Activated naive CD4-positive, alpha-beta T cell treated with anti-CD3 and anti-CD28 coated beads for 36 hours (primary cell): ENCODE measurements at regions not wholly inside any gene's neighbourhood (a gene's known extent, or its start where the extent isn't known, plus 50 kb on each side); places are given as distances from the start of the nearest gene placed in this dataset.

Source experiments
- CTCF ChIA-PET: fragments of 350-600 bp; sonication (Branson Sonifier 250); formaldehyde crosslinking; loops from one replicate; lab custom pipeline; 2021; ENCODE audit warnings: antibody characterized with exemption; lab: Charles Lee
- DNase-seq: peaks from one replicate; pipeline ENCODE4 v3.0.0-alpha.2; 2020
- H3K27ac Mint-ChIP-seq: one replicate; pipeline ENCODE4 v1.8.0; 2021; ENCODE audit warnings: mild to moderate bottlenecking, mixed read lengths
- H3K27me3 Mint-ChIP-seq: one replicate; pipeline ENCODE4 v1.8.0; 2021; ENCODE audit warnings: low read depth, mixed read lengths
- H3K36me3 Mint-ChIP-seq: one replicate; pipeline ENCODE4 v1.8.0; 2021; ENCODE audit warnings: low read depth, mixed read lengths
- H3K4me1 Mint-ChIP-seq: one replicate; pipeline ENCODE4 v1.8.0; 2021; ENCODE audit warnings: low read depth, mixed read lengths
- H3K4me3 Mint-ChIP-seq: one replicate; pipeline ENCODE4 v1.8.0; 2021; ENCODE audit warnings: mild to moderate bottlenecking, moderate library complexity, mixed read lengths
- H3K9me3 Mint-ChIP-seq: one replicate; pipeline ENCODE4 v1.8.0; 2021; ENCODE audit warnings: mixed read lengths
- intact Hi-C: fragments of 100-400 bp; cut with micrococcal nuclease; formaldehyde crosslinking; loops from one replicate; pipeline ENCODE4 v1.15.1; 2023

GRCh38 chr11:116661056-116661455 lies 111.7 kb downstream of the BUD13 start:
- CTCF ChIA-PET, result no interaction called here
- H3K27ac Mint-ChIP-seq, result no peak overlapping the region
- DNase-seq, result no peak
- peaks cover 16% of the 10 kb centered on the region for H3K9me3 Mint-ChIP-seq
- no peak overlapping the region for H3K4me3 Mint-ChIP-seq
- H3K27me3 Mint-ChIP-seq, result peaks cover 20% of the 10 kb centered on the region
- intact Hi-C loops, result no loop called here
- no peaks in the 10 kb centered on the region for H3K4me1 Mint-ChIP-seq
- H3K36me3 Mint-ChIP-seq, result peaks cover 1% of the 10 kb centered on the region

- intact Hi-C loops, result no loop called here
- H3K9me3 Mint-ChIP-seq, result peaks cover 10% of the 10 kb centered on the region
- no peak overlapping the region for H3K27ac Mint-ChIP-seq
- DNase-seq, result no peak
- H3K36me3 Mint-ChIP-seq, result no peaks in the 10 kb centered on the region
- peaks cover 18% of the 10 kb centered on the region for H3K27me3 Mint-ChIP-seq
- no peaks in the 10 kb centered on the region for H3K4me1 Mint-ChIP-seq
- CTCF ChIA-PET, result no interaction called here
- no peak overlapping the region for H3K4me3 Mint-ChIP-seq
These were observed 112.8 kb downstream of the BUD13 start for GRCh38 chr11:116660011-116660410.

GRCh38 chr11:116658876-116659535 lies 113.8 kb downstream of the BUD13 start:
- CTCF ChIA-PET, result no interaction called here
- Mint-ChIP-seq H3K27ac (no peak overlapping the region), H3K9me3 (peaks cover 8% of the 10 kb centered on the region), H3K4me3 (no peak overlapping the region), H3K4me1 (no peaks in the 10 kb centered on the region), H3K27me3 (peaks cover 18% of the 10 kb centered on the region), H3K36me3 (no peaks in the 10 kb centered on the region)
- DNase-seq, result no peak
- intact Hi-C loops, result no loop called here

- no peak overlapping the region for H3K4me3 Mint-ChIP-seq
- DNase-seq, result no peak
- H3K36me3 Mint-ChIP-seq, result no peaks in the 10 kb centered on the region
- CTCF ChIA-PET, result no interaction called here
- H3K9me3 Mint-ChIP-seq, result peaks cover 7% of the 10 kb centered on the region
- peaks cover 18% of the 10 kb centered on the region for H3K27me3 Mint-ChIP-seq
- no peaks in the 10 kb centered on the region for H3K4me1 Mint-ChIP-seq
- H3K27ac Mint-ChIP-seq, result no peak overlapping the region
- intact Hi-C loops, result no loop called here
These were observed 114.7 kb downstream of the BUD13 start for GRCh38 chr11:116657842-116658825.

GRCh38 chr11:116656011-116656410 lies 116.8 kb downstream of the BUD13 start:
- Mint-ChIP-seq H3K27ac (no peak overlapping the region), H3K4me1 (no peaks in the 10 kb centered on the region), H3K36me3 (no peaks in the 10 kb centered on the region), H3K27me3 (peaks cover 14% of the 10 kb centered on the region), H3K9me3 (peaks cover 7% of the 10 kb centered on the region), H3K4me3 (no peak overlapping the region)
- intact Hi-C loops, result no loop called here
- CTCF ChIA-PET, result no interaction called here
- no peak for DNase-seq

GRCh38 chr11:116654526-116654925 lies 118.3 kb downstream of the BUD13 start:
- Mint-ChIP-seq H3K4me3 (no peak overlapping the region), H3K27me3 (peaks cover 5% of the 10 kb centered on the region), H3K36me3 (no peaks in the 10 kb centered on the region), H3K27ac (no peak overlapping the region), H3K9me3 (peaks cover 7% of the 10 kb centered on the region), H3K4me1 (no peaks in the 10 kb centered on the region)
- CTCF ChIA-PET, result interaction anchor here (0.6 kb wide), 1 partner anchor 742 kb away, joined by 3 read pairs; no protein-coding TSS in a partner anchor
- intact Hi-C loops, result no loop called here
- no peak for DNase-seq

GRCh38 chr11:116653206-116653605 lies 119.6 kb downstream of the BUD13 start:
- Mint-ChIP-seq H3K4me1 (no peaks in the 10 kb centered on the region), H3K27me3 (no peaks in the 10 kb centered on the region), H3K27ac (no peak overlapping the region), H3K4me3 (no peak overlapping the region), H3K36me3 (no peaks in the 10 kb centered on the region), H3K9me3 (peaks cover 7% of the 10 kb centered on the region)
- no peak for DNase-seq
- intact Hi-C loops, result no loop called here
- CTCF ChIA-PET, result interaction anchor here (0.6 to 1.1 kb wide), 2 partner anchors 14 to 277 kb away, joined by 3 read pairs; no protein-coding TSS in a partner anchor

GRCh38 chr11:116651737-116652237 lies 121.0 kb downstream of the BUD13 start:
- Mint-ChIP-seq H3K27ac (no peak overlapping the region), H3K27me3 (no peaks in the 10 kb centered on the region), H3K4me1 (no peaks in the 10 kb centered on the region), H3K36me3 (no peaks in the 10 kb centered on the region), H3K9me3 (peaks cover 7% of the 10 kb centered on the region), H3K4me3 (no peak overlapping the region)
- intact Hi-C loops, result no loop called here
- CTCF ChIA-PET, result no interaction called here
- DNase-seq, result no peak

GRCh38 chr11:116651098-116651736 lies 121.6 kb downstream of the BUD13 start:
- intact Hi-C loops, result no loop called here
- Mint-ChIP-seq H3K4me1 (no peaks in the 10 kb centered on the region), H3K27ac (no peak overlapping the region), H3K4me3 (no peak overlapping the region), H3K27me3 (no peaks in the 10 kb centered on the region), H3K9me3 (peaks cover 7% of the 10 kb centered on the region), H3K36me3 (no peaks in the 10 kb centered on the region)
- CTCF ChIA-PET, result no interaction called here
- DNase-seq, result no peak

- intact Hi-C loops, result no loop called here
- CTCF ChIA-PET, result no interaction called here
These were observed 122.7 kb downstream of the BUD13 start for GRCh38 chr11:116650052-116650451.

GRCh38 chr11:116649268-116649667 lies 123.5 kb downstream of the BUD13 start:
- CTCF ChIA-PET, result no interaction called here
- Mint-ChIP-seq H3K27ac (no peak overlapping the region), H3K27me3 (no peaks in the 10 kb centered on the region), H3K4me1 (no peaks in the 10 kb centered on the region), H3K9me3 (no peaks in the 10 kb centered on the region), H3K4me3 (no peak overlapping the region), H3K36me3 (no peaks in the 10 kb centered on the region)
- intact Hi-C loops, result no loop called here
- no peak for DNase-seq

More at GRCh38 chr11:116650052-116650451, 122.7 kb downstream of the BUD13 start:
- Mint-ChIP-seq H3K9me3 (peaks cover 2% of the 10 kb centered on the region), H3K36me3 (no peaks in the 10 kb centered on the region), H3K27ac (no peak overlapping the region), H3K4me3 (no peak overlapping the region), H3K27me3 (no peaks in the 10 kb centered on the region), H3K4me1 (no peaks in the 10 kb centered on the region)
- DNase-seq, result no peak
